RCC 7860 (cell line): ENCODE measurements at regions not wholly inside any gene's neighbourhood (a gene's known extent, or its start where the extent isn't known, plus 50 kb on each side); places are given as distances from the start of the nearest gene placed in this dataset.

Experiments
- DNase-seq: peaks from one replicate; pipeline ENCODE4 v3.0.0-alpha.2; 2015; ENCODE audit warnings: low spot score
- FAIRE-seq: peaks from 2 replicates; lab custom pipeline; 2012; peaks lifted over from hg19 to GRCh38; lab: Jason Lieb, UNC

GRCh38 chr1:94600556-94600955 lies 59.0 kb upstream of the F3 start:
- FAIRE-seq (no peak), DNase-seq (no peak)

GRCh38 chr1:94599095-94599813 lies 57.7 kb upstream of the F3 start:
- FAIRE-seq (no peak), DNase-seq (no peak)

GRCh38 chr1:94597701-94598100 lies 56.1 kb upstream of the F3 start:
- FAIRE-seq (no peak), DNase-seq (peak; percentile 43)

GRCh38 chr1:94596260-94596659 lies 54.7 kb upstream of the F3 start:
- FAIRE-seq: no peak
- no peak for DNase-seq

GRCh38 chr1:94595658-94596057 lies 54.1 kb upstream of the F3 start:
- FAIRE-seq (no peak), DNase-seq (no peak)

GRCh38 chr1:94593611-94594010 lies 52.1 kb upstream of the F3 start:
- FAIRE-seq (no peak), DNase-seq (no peak)

- FAIRE-seq (no peak), DNase-seq (no peak)
Measured at GRCh38 chr1:94592571-94592920, 51.0 kb upstream of the F3 start.

GRCh38 chr1:94591823-94592570 lies 50.4 kb upstream of the F3 start:
- FAIRE-seq (no peak), DNase-seq (no peak)
